ENCODE measurements at regions not wholly inside any gene's neighbourhood (a gene's known extent, or its start where the extent isn't known, plus 50 kb on each side); places are given as distances from the start of the nearest gene placed in this dataset.

- WGBS, 2 experiments (ENCODE audit: low coverage in 1 of 2, low lambda C conversion rate in 2 of 2, missing lambda C conversion rate in 2 of 2), result 23 to 30% methylated on average over 5 of the region's 5 CpGs
- Histone ChIP-seq H3K9me2 (ENCODE audit: insufficient read depth) (no peaks in the 10 kb centered on the region), H3K27me3 (replicated peaks; ENCODE audit: insufficient read depth) (no peaks in the 10 kb centered on the region), H3K79me2 (ENCODE audit: insufficient read depth) (no peaks in the 10 kb centered on the region), H3K27ac (peak overlapping the region; percentile 42; the same call in 1 of the 2 replicates), H3K9ac (no peak overlapping the region), H3K4me3 (no peak overlapping the region), H3K9me3 (ENCODE audit: low read depth) (no peaks in the 10 kb centered on the region), H2AFZ (peak overlapping the region; percentile 35; the same call in 1 of the 2 replicates), H3K4me1 (ENCODE audit: insufficient read depth) (peaks cover 15% of the 10 kb centered on the region), H4K20me1 (ENCODE audit: insufficient read depth) (no peaks in the 10 kb centered on the region), H3K36me3 (ENCODE audit: low read depth) (no peaks in the 10 kb centered on the region), H3K4me2 (ENCODE audit: unreplicated experiment) (no peak overlapping the region), H3F3A (ENCODE audit: insufficient read depth) (peaks cover 22% of the 10 kb centered on the region)
- TF ChIP-seq EZH2 (IDR thresholded peaks at IDR 0.05; ENCODE audit: insufficient read depth, poor library complexity, severe bottlenecking), result no peak
- TF ChIP-seq EZH2phosphoT487 (IDR thresholded peaks at IDR 0.05; ENCODE audit: insufficient read depth, low read depth), result no peak
- DNase-seq, result peak; percentile 70
- in situ Hi-C loops (cut with MboI), result no loop called here
Observed at GRCh38 chr3:176521531-176522175, 675.6 kb downstream of the TBL1XR1 start.

GRCh38 chr3:176514297-176514696, 683.0 kb downstream of the TBL1XR1 start:
- Histone ChIP-seq H3K9me3 (ENCODE audit: low read depth) (no peaks in the 10 kb centered on the region), H3K9me2 (ENCODE audit: insufficient read depth) (no peaks in the 10 kb centered on the region), H3K27ac (no peak overlapping the region), H3K27me3 (replicated peaks; ENCODE audit: insufficient read depth) (no peaks in the 10 kb centered on the region), H4K20me1 (ENCODE audit: insufficient read depth) (no peaks in the 10 kb centered on the region), H3K79me2 (ENCODE audit: insufficient read depth) (no peaks in the 10 kb centered on the region), H3K4me1 (ENCODE audit: insufficient read depth) (no peaks in the 10 kb centered on the region), H3K4me3 (no peak overlapping the region), H3K4me2 (ENCODE audit: unreplicated experiment) (no peak overlapping the region), H3K9ac (no peak overlapping the region), H3F3A (ENCODE audit: insufficient read depth) (no peaks in the 10 kb centered on the region), H2AFZ (no peak overlapping the region), H3K36me3 (ENCODE audit: low read depth) (no peaks in the 10 kb centered on the region)
- TF ChIP-seq EZH2 (IDR thresholded peaks at IDR 0.05; ENCODE audit: insufficient read depth, poor library complexity, severe bottlenecking), result no peak
- no peak for TF ChIP-seq EZH2phosphoT487 (IDR thresholded peaks at IDR 0.05; ENCODE audit: insufficient read depth, low read depth)
- WGBS, 2 experiments (ENCODE audit: low coverage in 1 of 2, low lambda C conversion rate in 2 of 2, missing lambda C conversion rate in 2 of 2), result 73 to 75% methylated on average over 10 of the region's 10 CpGs
- peak; percentile 47 for DNase-seq
- in situ Hi-C loops (cut with MboI), result no loop called here

GRCh38 chr3:176513604-176514003, 683.7 kb downstream of the TBL1XR1 start:
- no peak overlapping the region for H3K9ac ChIP-seq
- no peaks in the 10 kb centered on the region for H3K79me2 ChIP-seq (ENCODE audit: insufficient read depth)
- no peak for TF ChIP-seq EZH2 (IDR thresholded peaks at IDR 0.05; ENCODE audit: insufficient read depth, poor library complexity, severe bottlenecking)
- TF ChIP-seq EZH2phosphoT487 (IDR thresholded peaks at IDR 0.05; ENCODE audit: insufficient read depth, low read depth), result no peak
- H3K4me1 ChIP-seq (ENCODE audit: insufficient read depth), result no peaks in the 10 kb centered on the region
- no peaks in the 10 kb centered on the region for H3K9me3 ChIP-seq (ENCODE audit: low read depth)
- 22 to 32% methylated on average over 1 of the region's 1 CpG for WGBS, 2 experiments (ENCODE audit: low coverage in 1 of 2, low lambda C conversion rate in 2 of 2, missing lambda C conversion rate in 2 of 2)
- no peaks in the 10 kb centered on the region for H3K36me3 ChIP-seq (ENCODE audit: low read depth)
- H3K27me3 ChIP-seq (replicated peaks; ENCODE audit: insufficient read depth), result no peaks in the 10 kb centered on the region
- no peaks in the 10 kb centered on the region for H3K9me2 ChIP-seq (ENCODE audit: insufficient read depth)
- H3K4me2 ChIP-seq (ENCODE audit: unreplicated experiment), result no peak overlapping the region
- DNase-seq, result no peak
- in situ Hi-C loops (cut with MboI), result no loop called here
- no peak overlapping the region for H2AFZ ChIP-seq
- no peaks in the 10 kb centered on the region for H4K20me1 ChIP-seq (ENCODE audit: insufficient read depth)
- H3K27ac ChIP-seq, result no peak overlapping the region
- no peak overlapping the region for H3K4me3 ChIP-seq
- H3F3A ChIP-seq (ENCODE audit: insufficient read depth), result no peaks in the 10 kb centered on the region

- Histone ChIP-seq H2AFZ (no peak overlapping the region), H3K4me2 (ENCODE audit: unreplicated experiment) (no peak overlapping the region), H3K27me3 (replicated peaks; ENCODE audit: insufficient read depth) (no peaks in the 10 kb centered on the region), H3F3A (ENCODE audit: insufficient read depth) (no peaks in the 10 kb centered on the region), H3K4me3 (no peak overlapping the region), H3K36me3 (ENCODE audit: low read depth) (no peaks in the 10 kb centered on the region), H3K79me2 (ENCODE audit: insufficient read depth) (no peaks in the 10 kb centered on the region), H3K9me2 (ENCODE audit: insufficient read depth) (no peaks in the 10 kb centered on the region), H3K9me3 (ENCODE audit: low read depth) (no peaks in the 10 kb centered on the region), H4K20me1 (ENCODE audit: insufficient read depth) (no peaks in the 10 kb centered on the region), H3K4me1 (ENCODE audit: insufficient read depth) (no peaks in the 10 kb centered on the region), H3K9ac (no peak overlapping the region), H3K27ac (no peak overlapping the region)
- TF ChIP-seq EZH2phosphoT487 (IDR thresholded peaks at IDR 0.05; ENCODE audit: insufficient read depth, low read depth) (no peak), EZH2 (IDR thresholded peaks at IDR 0.05; ENCODE audit: insufficient read depth, poor library complexity, severe bottlenecking) (no peak)
- in situ Hi-C loops (cut with MboI), result no loop called here
- WGBS, 2 experiments (ENCODE audit: low coverage in 1 of 2, low lambda C conversion rate in 2 of 2, missing lambda C conversion rate in 2 of 2), result 33 to 38% methylated on average over 1 of the region's 1 CpG
- no peak for DNase-seq
Observed at GRCh38 chr3:176512037-176512436, 685.2 kb downstream of the TBL1XR1 start.
